Bronchial epithelial cell (primary cell): ENCODE measurements at regions not wholly inside any gene's neighbourhood (a gene's known extent, or its start where the extent isn't known, plus 50 kb on each side); places are given as distances from the start of the nearest gene placed in this dataset.
A peak's percentile ranks its signal among the peaks of the same experiment; 100 is the strongest.
"Not testable (repeated sequence)": the region's sequence is repeated elsewhere in the genome, so short reads cannot be mapped to it uniquely, and the experiment has no call there.

Experiments
- DNase-seq: peaks from one replicate; pipeline ENCODE4 v3.0.0-alpha.2; 2010; ENCODE audit warnings: low read depth
- FAIRE-seq: peaks from 2 replicates; lab custom pipeline; 2011; peaks lifted over from hg19 to GRCh38; lab: Jason Lieb, UNC
- H3K27me3 ChIP-seq: 2 replicates; pipeline ENCODE4 v1.5.1; 2011; ENCODE audit warnings: low read length; ENCODE audit not compliant: control insufficient read depth, insufficient read depth
- H3K36me3 ChIP-seq: 2 replicates; pipeline ENCODE4 v1.5.1; 2011; ENCODE audit warnings: low read length; ENCODE audit not compliant: control insufficient read depth, insufficient read depth
- H3K4me3 ChIP-seq: 2 replicates; pipeline ENCODE4 v1.5.1; 2011; ENCODE audit warnings: mild to moderate bottlenecking, low read depth, low read length, control low read depth
- TF ChIP-seq, protein P1 (sequence below): IDR thresholded peaks from 2 replicates; pipeline ENCODE4 v1.5.1; 2011; ENCODE audit warnings: mild to moderate bottlenecking, moderate library complexity, low read length, control low read depth, inconsistent platforms; ENCODE audit not compliant: insufficient read depth, severe bottlenecking

DNA sequence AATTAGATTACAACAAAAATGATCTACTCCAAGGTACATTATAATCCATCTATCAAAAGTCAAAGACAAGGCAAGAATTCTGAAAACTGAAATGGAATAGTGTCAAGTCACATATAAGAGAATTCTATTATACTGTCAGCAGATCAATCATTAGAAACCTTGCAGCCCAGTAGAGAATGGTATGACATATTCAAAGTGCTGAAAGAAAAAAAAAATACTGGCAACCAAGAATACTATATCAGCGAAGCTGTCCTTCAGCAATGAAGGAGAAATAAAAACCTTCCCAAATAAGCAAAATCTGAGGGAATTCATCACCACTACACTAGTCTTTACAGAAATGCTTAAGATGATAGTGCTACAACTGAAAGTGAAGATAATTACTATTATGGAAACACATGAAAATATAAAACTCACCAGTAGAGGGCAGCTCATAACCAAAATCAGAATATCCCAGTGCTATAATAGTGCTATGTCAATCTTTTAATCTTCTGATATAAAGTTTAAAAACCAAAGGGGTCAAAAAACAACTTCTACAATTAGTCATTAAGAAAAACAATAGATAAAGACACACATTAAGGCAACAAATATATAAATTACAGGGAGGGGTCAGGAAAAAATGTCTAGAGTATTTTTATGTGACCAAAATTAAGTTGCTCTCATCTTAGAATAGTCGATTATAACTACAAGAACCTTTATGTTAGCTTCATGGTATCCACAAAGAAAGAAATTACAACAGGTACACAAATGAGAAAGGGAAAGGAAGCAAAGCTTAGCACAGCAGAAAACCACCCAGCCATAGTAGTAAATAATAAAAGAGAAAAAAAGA is 190.7 kb upstream of the CNTN6 start:
- Histone ChIP-seq H3K4me3 (no peak overlapping the region), H3K36me3 (no peaks in the 10 kb centered on the region), H3K27me3 (no peaks in the 10 kb centered on the region)
- TF ChIP-seq, protein P1, sequence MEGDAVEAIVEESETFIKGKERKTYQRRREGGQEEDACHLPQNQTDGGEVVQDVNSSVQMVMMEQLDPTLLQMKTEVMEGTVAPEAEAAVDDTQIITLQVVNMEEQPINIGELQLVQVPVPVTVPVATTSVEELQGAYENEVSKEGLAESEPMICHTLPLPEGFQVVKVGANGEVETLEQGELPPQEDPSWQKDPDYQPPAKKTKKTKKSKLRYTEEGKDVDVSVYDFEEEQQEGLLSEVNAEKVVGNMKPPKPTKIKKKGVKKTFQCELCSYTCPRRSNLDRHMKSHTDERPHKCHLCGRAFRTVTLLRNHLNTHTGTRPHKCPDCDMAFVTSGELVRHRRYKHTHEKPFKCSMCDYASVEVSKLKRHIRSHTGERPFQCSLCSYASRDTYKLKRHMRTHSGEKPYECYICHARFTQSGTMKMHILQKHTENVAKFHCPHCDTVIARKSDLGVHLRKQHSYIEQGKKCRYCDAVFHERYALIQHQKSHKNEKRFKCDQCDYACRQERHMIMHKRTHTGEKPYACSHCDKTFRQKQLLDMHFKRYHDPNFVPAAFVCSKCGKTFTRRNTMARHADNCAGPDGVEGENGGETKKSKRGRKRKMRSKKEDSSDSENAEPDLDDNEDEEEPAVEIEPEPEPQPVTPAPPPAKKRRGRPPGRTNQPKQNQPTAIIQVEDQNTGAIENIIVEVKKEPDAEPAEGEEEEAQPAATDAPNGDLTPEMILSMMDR, result peak; percentile 28
- DNase-seq (peak; percentile 18), FAIRE-seq (no peak)

DNA sequence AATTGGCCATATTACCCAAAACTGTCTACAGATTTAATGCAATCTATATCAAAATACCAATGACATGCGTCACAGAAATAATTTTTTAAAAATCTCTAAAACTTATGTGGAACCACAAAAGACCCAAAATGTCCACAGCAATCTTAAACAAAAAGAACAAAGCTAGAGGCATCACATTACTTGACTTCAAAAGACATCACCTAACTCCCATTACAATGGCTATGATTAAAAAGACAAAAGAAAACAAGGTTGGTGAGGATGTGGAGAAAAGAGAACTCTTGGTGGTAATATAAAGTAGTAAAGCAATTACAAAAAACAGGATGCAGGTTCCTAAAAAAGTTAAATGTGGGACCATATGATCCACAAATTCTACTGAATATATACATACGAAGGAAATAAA is 187.6 kb upstream of the CNTN6 start:
- DNase-seq (no peak), FAIRE-seq (no peak)
- Histone ChIP-seq H3K4me3 (no peak overlapping the region), H3K27me3 (no peaks in the 10 kb centered on the region), H3K36me3 (no peaks in the 10 kb centered on the region)
- TF ChIP-seq, protein P1, result no peak

DNA sequence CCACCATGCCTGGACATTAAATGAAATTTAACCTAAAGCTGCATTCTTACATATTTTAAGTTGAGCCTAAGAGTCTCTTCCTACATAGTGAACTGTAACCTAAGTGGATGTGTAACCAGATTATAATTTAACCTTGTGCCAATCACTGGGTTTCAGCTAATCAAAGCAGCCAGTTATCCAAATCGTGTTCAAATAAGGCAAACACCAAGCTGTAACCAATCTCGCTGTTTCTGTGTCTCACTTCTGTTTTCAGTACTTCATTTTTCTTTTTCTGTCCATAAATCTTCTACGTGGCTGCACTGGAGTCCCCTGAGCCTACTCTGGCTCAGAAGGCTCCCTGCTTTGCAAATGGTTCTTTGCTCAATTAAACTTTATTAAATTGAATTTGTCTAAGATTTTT is 186.1 kb upstream of the CNTN6 start:
- no peak for DNase-seq

DNA sequence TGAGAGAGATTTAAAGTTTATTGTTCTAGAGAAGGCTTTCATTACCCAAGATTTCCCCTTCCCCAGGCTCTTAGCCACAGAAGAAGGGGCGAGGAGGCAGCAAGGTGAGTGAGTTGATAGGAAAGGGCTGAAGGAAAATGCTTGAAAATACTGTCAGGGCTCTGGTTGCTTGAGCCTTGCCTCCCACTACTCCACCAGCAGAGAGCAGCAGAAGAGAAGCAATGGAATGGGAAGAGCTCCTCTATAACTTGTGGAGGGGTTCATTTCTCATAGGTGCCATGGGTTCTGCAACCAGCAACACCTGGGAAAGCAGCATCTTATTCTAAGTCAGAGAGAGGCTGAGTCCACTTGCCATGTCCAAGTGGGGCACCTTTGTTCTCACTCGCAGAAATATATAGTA is 184.0 kb upstream of the CNTN6 start:
- FAIRE-seq (no peak), DNase-seq (no peak)
- H3K4me3 ChIP-seq, result no peak overlapping the region
- H3K36me3 ChIP-seq, result no peaks in the 10 kb centered on the region
- TF ChIP-seq, protein P1, result no peak
- no peaks in the 10 kb centered on the region for H3K27me3 ChIP-seq

More for the DNA sequence above, 186.1 kb upstream of the CNTN6 start:
- H3K27me3 ChIP-seq, result no peaks in the 10 kb centered on the region
- no peaks in the 10 kb centered on the region for H3K36me3 ChIP-seq
- TF ChIP-seq, protein P1, result no peak
- no peak for FAIRE-seq
- no peak overlapping the region for H3K4me3 ChIP-seq

DNA sequence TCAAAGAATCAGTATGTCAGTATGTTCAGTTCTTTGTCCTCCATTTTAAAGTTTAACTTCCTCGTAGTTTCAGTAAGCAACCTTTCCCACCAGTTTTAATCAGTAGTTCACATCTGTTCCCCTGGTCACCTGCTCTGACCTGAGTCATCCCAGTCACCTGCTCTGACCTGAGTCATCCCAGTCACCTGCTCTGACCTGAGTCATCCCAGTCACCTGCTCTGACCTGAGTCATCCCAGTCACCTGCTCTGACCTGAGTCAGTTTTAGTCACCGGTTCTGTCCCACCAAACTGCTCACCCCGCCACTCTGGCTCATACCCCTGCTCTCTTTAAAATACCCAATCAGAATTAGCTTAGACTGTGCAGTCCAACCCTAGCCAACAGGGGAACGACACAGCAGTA is 180.1 kb upstream of the CNTN6 start:
- H3K27me3 ChIP-seq, H3K36me3 ChIP-seq, FAIRE-seq, H3K4me3 ChIP-seq: not testable (repeated sequence)
- DNase-seq, result peak; percentile 8

DNA sequence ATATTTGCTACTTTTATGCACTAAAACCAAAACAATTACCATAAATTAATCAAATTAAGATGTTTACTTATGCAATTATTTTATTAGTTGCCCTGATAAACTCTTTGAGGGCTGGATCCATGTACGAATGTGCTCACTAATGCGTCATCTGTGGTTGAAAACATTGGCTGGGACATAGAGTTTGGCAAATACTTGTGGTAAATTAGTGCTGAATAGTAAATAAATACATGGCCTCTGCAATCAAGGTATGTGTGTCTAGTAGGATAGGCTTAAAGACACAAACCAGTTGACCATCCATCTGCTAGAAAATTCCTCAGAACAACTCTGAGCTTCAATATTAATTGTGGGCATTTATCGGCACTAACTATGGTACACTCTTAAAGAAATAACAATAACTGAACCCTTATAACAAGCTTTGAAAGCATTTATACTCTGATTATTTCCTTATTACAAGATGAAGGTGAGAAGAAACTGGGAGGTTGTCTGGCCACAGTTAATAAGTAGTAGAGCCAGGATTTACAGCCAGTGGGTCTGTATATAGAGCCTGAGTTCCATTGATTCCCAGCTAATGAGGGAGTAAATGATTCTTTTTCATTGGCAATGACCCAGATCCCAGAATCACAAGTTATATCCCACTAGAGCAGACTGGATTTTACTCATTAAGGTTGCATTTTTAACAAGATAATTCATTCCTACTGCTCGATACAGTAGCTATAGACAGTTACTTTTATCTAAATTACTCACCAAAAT is 169.5 kb upstream of the CNTN6 start:
- TF ChIP-seq, protein P1, result no peak
- FAIRE-seq (no peak), DNase-seq (no peak)
- Histone ChIP-seq H3K36me3 (no peaks in the 10 kb centered on the region), H3K27me3 (no peaks in the 10 kb centered on the region), H3K4me3 (no peak overlapping the region)
